AG09309 (cell line): ENCODE measurements at regions not wholly inside any gene's neighbourhood (a gene's known extent, or its start where the extent isn't known, plus 50 kb on each side); places are given as distances from the start of the nearest gene placed in this dataset.
A peak's percentile ranks its signal among the peaks of the same experiment; 100 is the strongest.

Experiments
- DNase-seq: peaks from one replicate; pipeline ENCODE4 v3.0.0-alpha.2; 2010; ENCODE audit warnings: low read depth
- H3K4me3 ChIP-seq: 2 replicates; pipeline ENCODE4 v1.5.1; 2011; ENCODE audit warnings: mild to moderate bottlenecking, low read depth, low read length, moderate library complexity; ENCODE audit not compliant: control insufficient read depth
- TF ChIP-seq, protein P1 (sequence below): IDR thresholded peaks from 2 replicates; pipeline ENCODE4 v1.5.1; 2011; ENCODE audit warnings: mild to moderate bottlenecking, low read depth, low read length, inconsistent platforms; ENCODE audit not compliant: insufficient read depth, control insufficient read depth; ENCODE audit errors: missing control alignments

DNA sequence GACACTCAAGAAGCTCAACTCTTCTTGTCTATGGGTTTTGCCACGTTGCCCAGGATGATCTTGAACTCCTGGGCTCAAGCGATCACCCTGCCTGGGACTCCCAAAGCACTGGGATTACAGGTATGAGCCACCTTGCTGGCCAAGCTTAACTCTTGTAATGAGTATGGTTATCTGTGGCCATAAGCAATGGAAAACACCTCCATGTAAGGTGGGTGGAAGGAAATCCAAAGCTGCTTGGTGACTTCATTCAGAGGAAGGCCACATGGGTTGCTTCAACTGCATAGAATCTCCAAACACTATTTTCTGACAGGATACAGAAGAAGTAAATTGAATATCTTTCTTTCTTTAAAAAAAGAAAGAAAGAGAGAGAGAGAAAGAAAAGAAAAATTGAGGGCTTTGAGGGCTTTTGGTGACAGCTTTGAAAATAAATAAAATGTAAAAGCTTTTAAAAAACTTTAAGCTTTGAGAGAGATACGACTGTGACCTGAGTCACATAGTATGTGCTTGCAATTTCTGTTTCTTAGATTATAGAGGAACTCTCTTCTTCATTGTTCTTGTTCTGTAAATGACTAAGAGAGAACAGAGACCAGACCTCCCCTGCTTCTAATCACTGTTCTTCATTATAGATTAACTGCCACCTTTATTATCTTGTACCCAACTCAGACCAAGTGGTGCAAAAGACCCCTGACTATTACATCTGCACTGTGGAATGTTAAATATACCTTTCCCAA is 123.1 kb upstream of the NDUFV2 start:
- H3K4me3 ChIP-seq: no peak overlapping the region
- TF ChIP-seq, protein P1, sequence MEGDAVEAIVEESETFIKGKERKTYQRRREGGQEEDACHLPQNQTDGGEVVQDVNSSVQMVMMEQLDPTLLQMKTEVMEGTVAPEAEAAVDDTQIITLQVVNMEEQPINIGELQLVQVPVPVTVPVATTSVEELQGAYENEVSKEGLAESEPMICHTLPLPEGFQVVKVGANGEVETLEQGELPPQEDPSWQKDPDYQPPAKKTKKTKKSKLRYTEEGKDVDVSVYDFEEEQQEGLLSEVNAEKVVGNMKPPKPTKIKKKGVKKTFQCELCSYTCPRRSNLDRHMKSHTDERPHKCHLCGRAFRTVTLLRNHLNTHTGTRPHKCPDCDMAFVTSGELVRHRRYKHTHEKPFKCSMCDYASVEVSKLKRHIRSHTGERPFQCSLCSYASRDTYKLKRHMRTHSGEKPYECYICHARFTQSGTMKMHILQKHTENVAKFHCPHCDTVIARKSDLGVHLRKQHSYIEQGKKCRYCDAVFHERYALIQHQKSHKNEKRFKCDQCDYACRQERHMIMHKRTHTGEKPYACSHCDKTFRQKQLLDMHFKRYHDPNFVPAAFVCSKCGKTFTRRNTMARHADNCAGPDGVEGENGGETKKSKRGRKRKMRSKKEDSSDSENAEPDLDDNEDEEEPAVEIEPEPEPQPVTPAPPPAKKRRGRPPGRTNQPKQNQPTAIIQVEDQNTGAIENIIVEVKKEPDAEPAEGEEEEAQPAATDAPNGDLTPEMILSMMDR: no peak
- no peak for DNase-seq

DNA sequence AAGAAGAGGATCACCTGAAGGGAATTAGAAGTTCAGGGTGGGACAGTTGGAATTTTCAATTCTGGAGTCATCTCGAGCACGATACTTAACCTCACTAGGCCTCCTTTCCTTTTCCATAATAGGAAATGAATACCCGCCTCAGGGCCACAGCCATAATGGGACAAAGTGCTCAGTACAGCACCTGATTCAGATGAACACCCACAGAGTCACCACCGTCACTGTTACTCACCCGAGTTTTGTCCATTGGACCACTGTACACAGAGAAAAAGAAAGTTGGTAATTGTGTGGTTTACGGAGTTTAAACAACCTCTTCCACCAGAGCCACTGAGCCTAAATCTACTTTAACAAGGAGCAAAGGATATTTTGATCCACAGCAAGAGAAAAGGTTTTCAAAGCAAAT is 122.0 kb upstream of the NDUFV2 start:
- TF ChIP-seq, protein P1: no peak
- DNase-seq: no peak
- H3K4me3 ChIP-seq: no peak overlapping the region

DNA sequence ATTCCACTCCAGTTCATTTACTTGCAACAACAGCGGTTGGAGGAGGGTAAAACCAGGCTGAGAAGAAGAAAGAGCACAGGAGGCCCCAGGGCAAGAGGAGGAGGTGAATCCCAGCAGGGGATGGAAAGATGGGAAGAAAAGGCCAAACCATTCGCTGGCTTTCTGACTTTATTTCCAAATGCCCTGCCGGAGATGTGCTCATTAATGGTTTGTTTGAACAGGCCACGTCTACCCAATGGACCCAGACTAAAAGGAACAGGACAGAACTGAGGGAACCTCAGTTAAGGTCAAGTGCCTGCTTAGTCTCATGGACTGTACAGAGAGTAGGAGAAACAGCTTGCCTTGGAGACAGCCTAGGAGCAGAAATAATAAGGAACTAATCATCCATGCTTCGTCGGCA is 121.6 kb upstream of the NDUFV2 start:
- no peak for DNase-seq
- TF ChIP-seq, protein P1: no peak

DNA sequence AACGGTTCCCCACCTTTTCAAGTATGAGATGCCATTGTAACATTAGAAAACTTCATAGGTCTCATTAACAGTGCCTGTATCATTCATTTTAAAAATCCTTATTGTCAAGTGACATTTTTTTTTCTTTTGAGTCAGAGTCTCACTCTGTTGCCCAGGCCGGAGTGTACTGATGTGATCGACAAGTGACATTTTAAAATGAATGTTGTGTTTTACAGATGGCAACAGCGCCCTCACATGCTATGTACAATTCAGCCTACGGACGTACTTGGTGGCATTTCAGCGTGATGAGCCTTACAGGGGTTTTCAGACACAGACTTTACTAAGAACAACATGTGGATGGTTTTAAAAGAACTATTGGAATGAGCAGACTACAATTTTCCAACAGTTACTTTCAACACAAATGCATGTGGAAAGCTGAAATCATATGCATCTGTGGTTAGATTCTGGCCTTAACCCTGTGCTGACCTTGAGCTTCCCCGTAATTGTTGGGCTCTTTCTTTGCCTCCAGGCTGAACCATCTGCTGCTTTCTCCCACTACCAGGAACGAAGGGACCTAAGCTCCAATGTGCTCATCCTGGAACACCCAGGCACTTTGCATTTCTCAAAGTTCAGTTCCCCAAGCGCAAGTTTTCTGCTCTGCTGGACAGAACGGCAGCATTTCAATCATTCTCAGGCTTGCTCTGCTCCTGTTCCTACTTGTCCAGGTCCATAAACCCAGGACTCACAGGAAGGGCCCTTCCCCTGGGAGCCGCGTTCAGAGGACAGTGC is 119.9 kb upstream of the NDUFV2 start:
- no peak overlapping the region for H3K4me3 ChIP-seq
- DNase-seq: peak; percentile 82
- TF ChIP-seq, protein P1: peak; percentile 71

More for the DNA sequence above, 121.6 kb upstream of the NDUFV2 start:
- no peak overlapping the region for H3K4me3 ChIP-seq

DNA sequence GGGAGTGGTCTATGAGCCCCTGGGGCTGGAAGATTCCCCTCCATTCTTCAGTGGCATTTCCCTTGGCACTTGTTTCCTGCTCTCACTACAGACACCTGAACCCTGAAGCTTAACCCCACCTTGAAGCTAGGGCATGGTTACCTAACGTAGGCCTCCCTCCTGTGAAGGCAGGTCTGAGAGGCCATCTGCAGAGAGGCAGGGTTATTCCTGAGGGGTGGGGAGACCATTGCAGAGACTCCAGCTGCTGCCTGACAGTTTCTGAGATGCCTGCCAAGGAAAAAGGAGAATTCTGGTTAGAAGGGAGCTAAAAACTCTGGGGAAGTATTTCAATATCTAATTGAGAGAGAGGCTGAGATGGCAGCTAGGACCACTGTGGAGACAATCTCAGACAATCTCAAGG is 119.3 kb upstream of the NDUFV2 start:
- TF ChIP-seq, protein P1: no peak
- no peak overlapping the region for H3K4me3 ChIP-seq
- no peak for DNase-seq

DNA sequence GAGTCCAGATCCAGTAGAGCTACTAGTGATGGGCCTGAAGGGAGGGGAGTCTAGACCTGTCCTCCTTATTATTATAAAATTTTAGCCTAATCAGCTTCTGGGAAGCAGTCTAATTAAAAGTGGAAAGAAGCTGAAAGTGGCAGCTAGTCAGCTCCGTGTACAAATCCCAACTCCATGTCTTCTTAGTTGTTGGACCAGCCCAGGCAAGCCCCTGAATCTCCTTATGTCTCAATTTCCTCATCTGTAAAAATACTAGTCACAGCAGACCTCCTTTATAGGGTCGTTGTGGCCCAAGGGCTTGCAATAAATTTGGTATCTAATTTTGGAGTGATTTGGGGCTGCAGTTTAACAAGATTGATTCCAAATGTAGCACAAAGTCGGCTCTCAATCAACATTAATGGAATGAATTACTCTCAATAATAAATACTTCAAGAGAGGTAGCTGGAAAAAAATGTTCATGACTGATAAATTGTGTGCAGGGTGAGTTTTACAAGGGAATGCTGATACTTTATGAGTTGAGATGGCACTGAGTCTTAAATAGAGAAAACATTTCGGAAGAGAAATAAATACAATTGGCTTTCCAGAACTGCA is 118.3 kb upstream of the NDUFV2 start:
- no peak overlapping the region for H3K4me3 ChIP-seq
- no peak for DNase-seq
- TF ChIP-seq, protein P1: no peak
